Adrenal gland (tissue), 9 donors: ENCODE measurements at regions not wholly inside any gene's neighbourhood (a gene's known extent, or its start where the extent isn't known, plus 50 kb on each side); places are given as distances from the start of the nearest gene placed in this dataset.
A peak's percentile ranks its signal among the peaks of the same experiment; 100 is the strongest.

Source experiments
- DNase-seq, 7 donors: peaks; one replicate each; pipeline ENCODE4 v3.0.0-alpha.2; 2019 to 2020
- H3K27ac ChIP-seq, 5 donors: fragments of 200-600 bp; sonication (generic) in 4 of 5; 1 replicate in 3 of 5; 2 replicates in 2 of 5; pipeline versions ENCODE4 v1.5.1 to v1.8.0; 2016 to 2020; ENCODE audit warnings: mild to moderate bottlenecking in 1 of 5
- H3K27me3 ChIP-seq: fragments of 200-600 bp; 2 replicates; pipeline ENCODE4 v1.8.0; 2021
- H3K36me3 ChIP-seq, 2 donors: fragments of 200-600 bp; replicated peaks in 1 of 2; 1 replicate in 1 of 2; 2 replicates in 1 of 2; pipeline versions ENCODE4 v1.5.1 to v1.8.0; 2018 to 2022
- H3K4me1 ChIP-seq, 2 donors: fragments of 200-600 bp; replicated peaks in 1 of 2; 1 replicate in 1 of 2; 2 replicates in 1 of 2; pipeline versions ENCODE4 v1.5.1 to v1.8.0; 2018 to 2021
- H3K4me3 ChIP-seq, 4 donors: fragments of 200-600 bp; sonication (generic) in 3 of 4; one replicate each; pipeline ENCODE4 v1.5.1; 2016 to 2018
- H3K9me3 ChIP-seq, 3 donors: fragments of 200-600 bp; sonication (generic) in 1 of 3; replicated peaks in 1 of 3; 1 replicate in 2 of 3; 2 replicates in 1 of 3; pipeline versions ENCODE4 v1.5.1 to v1.8.0; 2016 to 2021
- POLR2A ChIP-seq, 2 donors: fragments of 450-650 bp; IDR thresholded peaks; one replicate each; pipeline ENCODE4 v1.6.1; 2017; ENCODE audit warnings: antibody characterized with exemption in 2 of 2, mild to moderate bottlenecking in 2 of 2, moderate library complexity in 1 of 2
- WGBS, 4 donors: extraction: QIAGEN DNeasy Blood & Tissue Kit in 2 of 4; methylation state at CpG; one replicate each; pipeline versions ENCODE4 v1.1.5 to v1.1.7; 2013 to 2017; 5-methylcytosine and 5-hydroxymethylcytosine counted together
- intact Hi-C, 2 donors: fragments of 100-400 bp; cut with DNase I; formaldehyde crosslinking; loops; one replicate each; pipeline versions ENCODE4 v1.14.1 to v1.15.0; 2022 to 2023
- TF ChIP-seq, protein P1 (sequence below), 6 experiments: fragments of 450-650 bp in 4 of 6; fragments of 200-600 bp in 2 of 6; sonication (generic) in 1 of 6; IDR thresholded peaks; 1 replicate in 5 of 6; 2 replicates in 1 of 6; pipeline versions ENCODE4 v1.5.1 to v1.8.0; 2016 to 2021; ENCODE audit warnings: antibody characterized with exemption in 6 of 6, mild to moderate bottlenecking in 2 of 6, moderate library complexity in 1 of 6
- donor health status: healthy with polysubstance abuse.
- donor health status: Bipolar disorder and iron deficiency.
- donor health status: DM: yes; HTN: yes; CAD: no.
- donor health status: DM: no; HTN: no; CAD: no.
- donor health status: DM: no; HTN: no; CAD: no.

DNA sequence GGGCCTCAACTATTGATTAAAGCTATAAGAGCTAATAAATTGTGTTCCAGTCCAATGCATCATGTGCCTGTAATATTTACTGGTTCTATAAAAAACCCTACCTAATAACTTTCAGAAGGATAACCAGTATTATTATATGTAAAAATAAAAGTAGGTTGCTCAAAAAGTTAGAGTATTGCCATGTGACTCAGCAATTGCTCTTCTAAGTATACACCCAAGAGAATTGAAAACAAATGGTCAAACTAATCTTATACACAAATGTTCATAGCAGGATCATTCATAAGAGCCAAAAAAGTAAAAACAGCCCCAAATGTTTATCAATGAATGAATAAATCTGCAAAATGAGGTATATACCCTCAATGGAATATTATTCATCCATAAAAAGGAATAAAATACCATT is 89.5 kb upstream of the TES start:
- H3K4me3 ChIP-seq: no peak overlapping the region
- no peak overlapping the region for H3K27ac ChIP-seq
- no peaks in the 10 kb centered on the region for H3K4me1 ChIP-seq

DNA sequence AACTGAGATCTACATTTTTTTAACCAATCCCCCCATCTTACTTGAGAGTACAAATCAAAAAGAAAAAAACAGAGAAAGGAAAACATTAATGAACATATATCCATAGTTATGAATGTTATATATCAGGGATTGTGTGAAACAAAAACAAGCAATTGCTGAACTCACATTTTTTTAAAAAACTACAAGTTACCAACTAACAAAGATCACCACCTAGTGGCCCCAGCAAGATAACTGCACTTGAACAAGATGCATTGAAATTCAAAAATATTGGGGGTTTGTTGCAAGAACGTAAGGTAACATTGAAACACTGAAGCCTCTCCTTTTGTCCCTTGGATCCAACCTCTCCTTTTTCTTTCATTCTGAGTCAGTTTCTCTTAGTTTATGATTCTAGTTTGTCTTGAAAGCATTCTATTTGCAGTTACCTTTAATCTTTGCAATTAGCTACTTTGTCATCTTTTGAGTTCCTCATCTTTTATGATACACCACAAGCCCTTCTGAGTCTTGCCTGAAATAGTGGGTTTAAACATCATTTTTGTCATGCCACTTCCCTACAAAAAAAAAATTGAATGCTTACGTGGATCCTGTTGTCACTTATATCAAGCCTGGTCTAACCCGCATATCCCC is 87.3 kb upstream of the TES start:
- 51 to 56% (median 54%) methylated on average over 3 of the region's 3 CpGs for WGBS, 4 donors
- Histone ChIP-seq H3K27me3 (no peaks in the 10 kb centered on the region), H3K9me3 (no peaks in the 10 kb centered on the region), H3K36me3 (no peaks in the 10 kb centered on the region), H3K4me1 (no peaks in the 10 kb centered on the region), H3K4me3 (no peak overlapping the region), H3K27ac (no peak overlapping the region)
- DNase-seq: no peak
- TF ChIP-seq, protein P1, sequence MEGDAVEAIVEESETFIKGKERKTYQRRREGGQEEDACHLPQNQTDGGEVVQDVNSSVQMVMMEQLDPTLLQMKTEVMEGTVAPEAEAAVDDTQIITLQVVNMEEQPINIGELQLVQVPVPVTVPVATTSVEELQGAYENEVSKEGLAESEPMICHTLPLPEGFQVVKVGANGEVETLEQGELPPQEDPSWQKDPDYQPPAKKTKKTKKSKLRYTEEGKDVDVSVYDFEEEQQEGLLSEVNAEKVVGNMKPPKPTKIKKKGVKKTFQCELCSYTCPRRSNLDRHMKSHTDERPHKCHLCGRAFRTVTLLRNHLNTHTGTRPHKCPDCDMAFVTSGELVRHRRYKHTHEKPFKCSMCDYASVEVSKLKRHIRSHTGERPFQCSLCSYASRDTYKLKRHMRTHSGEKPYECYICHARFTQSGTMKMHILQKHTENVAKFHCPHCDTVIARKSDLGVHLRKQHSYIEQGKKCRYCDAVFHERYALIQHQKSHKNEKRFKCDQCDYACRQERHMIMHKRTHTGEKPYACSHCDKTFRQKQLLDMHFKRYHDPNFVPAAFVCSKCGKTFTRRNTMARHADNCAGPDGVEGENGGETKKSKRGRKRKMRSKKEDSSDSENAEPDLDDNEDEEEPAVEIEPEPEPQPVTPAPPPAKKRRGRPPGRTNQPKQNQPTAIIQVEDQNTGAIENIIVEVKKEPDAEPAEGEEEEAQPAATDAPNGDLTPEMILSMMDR (IDR thresholded peaks at IDR 0.05): peak; percentile 21 to 46 (median 39)
- no peak for TF ChIP-seq POLR2A (IDR thresholded peaks at IDR 0.05)
- intact Hi-C loops: no loop called here

More for the DNA sequence above, 89.5 kb upstream of the TES start:
- Histone ChIP-seq H3K9me3 (no peaks in the 10 kb centered on the region), H3K36me3 (no peaks in the 10 kb centered on the region), H3K27me3 (no peaks in the 10 kb centered on the region)
- TF ChIP-seq, protein P1 (IDR thresholded peaks at IDR 0.05): no peak
- no peak for TF ChIP-seq POLR2A (IDR thresholded peaks at IDR 0.05)
- no peak for DNase-seq
- intact Hi-C loops: no loop called here

- H3K27me3 ChIP-seq: no peaks in the 10 kb centered on the region
- no peaks in the 10 kb centered on the region for H3K4me1 ChIP-seq
- DNase-seq: no peak
- WGBS, 4 donors: 94 to 97% (median 95%) methylated on average over 2 of the region's 2 CpGs
- H3K36me3 ChIP-seq: no peaks in the 10 kb centered on the region
- H3K4me3 ChIP-seq: no peak overlapping the region
- intact Hi-C loops: no loop called here
- H3K9me3 ChIP-seq: no peaks in the 10 kb centered on the region
- no peak overlapping the region for H3K27ac ChIP-seq
- TF ChIP-seq, protein P1 (IDR thresholded peaks at IDR 0.05): no peak
- no peak for TF ChIP-seq POLR2A (IDR thresholded peaks at IDR 0.05)
These were observed 82.2 kb upstream of the TES start for GRCh38 chr7:116128139-116128538.

- H3K4me3 ChIP-seq: no peak overlapping the region
- WGBS, 4 donors: 59 to 64% (median 61%) methylated on average over 4 of the region's 4 CpGs
These were observed 75.0 kb upstream of the TES start for GRCh38 chr7:116135306-116135705.

More at GRCh38 chr7:116135306-116135705, 75.0 kb upstream of the TES start:
- TF ChIP-seq, protein P1 (IDR thresholded peaks at IDR 0.05): no peak
- TF ChIP-seq POLR2A (IDR thresholded peaks at IDR 0.05): no peak
- Histone ChIP-seq H3K36me3 (no peaks in the 10 kb centered on the region), H3K4me1 (no peaks in the 10 kb centered on the region), H3K27ac (no peak overlapping the region), H3K27me3 (no peaks in the 10 kb centered on the region), H3K9me3 (no peaks in the 10 kb centered on the region)
- intact Hi-C loops: no loop called here
- no peak for DNase-seq
